T-helper 1 cell treated with Interleukin-12 subunit alpha and Interleukin-12 subunit beta and Interleukin-4 antibody, amounts not matched to agents 30 ng/mL and 1 ng/mL, for 36 hours (primary cell): ENCODE measurements at regions not wholly inside any gene's neighbourhood (a gene's known extent, or its start where the extent isn't known, plus 50 kb on each side); places are given as distances from the start of the nearest gene placed in this dataset.

Experiments used
- intact Hi-C: fragments of 100-400 bp; cut with micrococcal nuclease; formaldehyde crosslinking; loops from one replicate; pipeline ENCODE4 v1.15.1; 2024

GRCh38 chr18:78106946-78107345 is 857.3 kb downstream of the GALR1 start:
- intact Hi-C loops = no loop called here

GRCh38 chr18:78107363-78107762 is 857.7 kb downstream of the GALR1 start:
- intact Hi-C loops = no loop called here

- intact Hi-C loops = no loop called here
Measured at GRCh38 chr18:78108554-78108953, 858.9 kb downstream of the GALR1 start.

GRCh38 chr18:78113136-78113939 is 863.7 kb downstream of the GALR1 start:
- intact Hi-C loops = no loop called here

- intact Hi-C loops = no loop called here
Measured at GRCh38 chr18:78113940-78114251, 864.2 kb downstream of the GALR1 start.

GRCh38 chr18:78115896-78116561 is 863.6 kb upstream of the SALL3 start:
- intact Hi-C loops = no loop called here

GRCh38 chr18:78123144-78123909 is 856.3 kb upstream of the SALL3 start:
- intact Hi-C loops = no loop called here

GRCh38 chr18:78123926-78124797 is 855.5 kb upstream of the SALL3 start:
- intact Hi-C loops = no loop called here

- intact Hi-C loops = no loop called here
Measured at GRCh38 chr18:78125206-78125896, 854.3 kb upstream of the SALL3 start.

GRCh38 chr18:78126106-78126505 is 853.5 kb upstream of the SALL3 start:
- intact Hi-C loops = no loop called here

- intact Hi-C loops = no loop called here
Measured at GRCh38 chr18:78126536-78126935, 853.1 kb upstream of the SALL3 start.

- intact Hi-C loops = no loop called here
Measured at GRCh38 chr18:78127041-78127440, 852.6 kb upstream of the SALL3 start.

- intact Hi-C loops = no loop called here
Measured at GRCh38 chr18:78128004-78128403, 851.6 kb upstream of the SALL3 start.

GRCh38 chr18:78129260-78129659 is 850.4 kb upstream of the SALL3 start:
- intact Hi-C loops = no loop called here

GRCh38 chr18:78130232-78131195 is 849.1 kb upstream of the SALL3 start:
- intact Hi-C loops = no loop called here

GRCh38 chr18:78133729-78134128 is 845.9 kb upstream of the SALL3 start:
- intact Hi-C loops = no loop called here

GRCh38 chr18:78136986-78137385 is 842.6 kb upstream of the SALL3 start:
- intact Hi-C loops = no loop called here

- intact Hi-C loops = no loop called here
Measured at GRCh38 chr18:78138983-78139496, 840.6 kb upstream of the SALL3 start.

GRCh38 chr18:78140294-78140693 is 839.3 kb upstream of the SALL3 start:
- intact Hi-C loops = no loop called here
